Coronary artery (tissue), 2 donors: ENCODE measurements at regions not wholly inside any gene's neighbourhood (a gene's known extent, or its start where the extent isn't known, plus 50 kb on each side); places are given as distances from the start of the nearest gene placed in this dataset.

Source experiments
- DNase-seq: peaks from one replicate; pipeline ENCODE4 v3.0.0-alpha.2; 2017; ENCODE audit warnings: low spot score
- H3K27ac ChIP-seq, 2 donors: fragments of 200-600 bp; sonication (generic); one replicate each; pipeline ENCODE4 v1.5.1; 2016 to 2019
- H3K4me3 ChIP-seq: fragments of 200-600 bp; sonication (generic); 2 replicates; pipeline ENCODE4 v1.5.1; 2016; ENCODE audit warnings: mild to moderate bottlenecking, moderate library complexity
- CTCF ChIP-seq: fragments of 200-600 bp; sonication (generic); IDR thresholded peaks from one replicate; pipeline ENCODE4 v1.5.1; 2019; ENCODE audit warnings: antibody characterized with exemption

GRCh38 chr3:105228696-105229095 lies 138.0 kb upstream of the ALCAM start:
- DNase-seq: no peak
- Histone ChIP-seq H3K27ac (no peak overlapping the region), H3K4me3 (no peak overlapping the region)
- no peak for TF ChIP-seq CTCF

GRCh38 chr3:105232553-105232952 lies 134.2 kb upstream of the ALCAM start:
- DNase-seq: no peak
- Histone ChIP-seq H3K4me3 (no peak overlapping the region), H3K27ac (no peak overlapping the region)
- TF ChIP-seq CTCF: no peak

DNA sequence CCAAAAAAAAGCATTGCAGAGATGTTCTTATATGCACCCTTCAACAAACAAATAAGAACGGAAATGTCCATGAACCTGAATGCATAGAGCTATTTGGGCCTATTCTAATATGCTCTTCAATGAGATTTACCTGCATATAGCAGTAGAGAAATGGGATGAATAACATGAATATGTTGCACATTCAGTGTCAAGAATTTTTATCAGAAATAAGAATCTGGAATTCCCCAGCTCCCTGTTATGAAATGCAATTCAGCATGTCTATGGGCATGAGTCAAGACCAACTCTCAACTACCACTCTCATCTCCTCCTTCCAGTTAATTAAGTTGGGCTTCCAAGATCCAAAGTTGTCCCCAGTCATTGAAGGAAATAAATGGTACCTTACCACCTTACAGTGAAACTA lies 133.7 kb upstream of the ALCAM start:
- DNase-seq: no peak
- Histone ChIP-seq H3K27ac (no peak overlapping the region), H3K4me3 (no peak overlapping the region)
- no peak for TF ChIP-seq CTCF

DNA sequence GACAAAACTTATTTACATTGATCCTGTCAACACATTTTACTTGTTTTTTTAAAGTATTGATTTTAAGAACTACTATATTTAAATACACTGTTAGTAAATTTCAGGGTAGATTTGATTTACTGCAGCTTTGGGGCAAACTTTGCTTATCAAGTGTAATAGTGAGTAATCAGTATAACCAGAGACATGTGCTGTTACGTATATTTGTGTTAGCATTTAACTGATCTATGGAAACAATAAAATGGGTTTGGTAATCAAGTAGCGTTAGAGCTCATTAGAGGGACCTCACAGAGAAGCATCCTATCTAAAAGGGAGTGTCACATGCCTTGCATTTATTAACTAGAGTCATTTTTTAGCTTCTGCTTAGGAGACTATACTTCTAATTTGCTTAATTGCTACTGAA lies 131.5 kb upstream of the ALCAM start:
- no peak overlapping the region for H3K27ac ChIP-seq
- no peak for DNase-seq

DNA sequence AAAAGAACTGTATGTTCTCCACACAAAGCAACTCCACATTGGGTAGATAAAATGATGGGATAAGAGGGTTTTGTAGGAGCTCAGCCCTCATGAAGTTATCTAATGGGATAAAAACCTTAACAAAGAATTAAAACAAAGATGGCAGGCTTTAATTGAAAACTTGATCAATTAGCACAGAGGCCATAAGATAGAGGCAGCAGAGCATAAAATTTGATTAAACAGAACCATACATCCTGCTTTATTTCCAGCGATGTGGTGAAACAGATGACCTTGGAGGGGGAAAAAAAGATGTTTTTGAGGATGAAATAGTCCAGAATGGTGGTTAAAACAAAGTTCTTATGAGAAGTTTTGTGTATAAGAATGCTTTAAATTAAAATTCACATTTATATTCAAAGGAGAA lies 130.9 kb upstream of the ALCAM start:
- TF ChIP-seq CTCF: no peak
- H3K4me3 ChIP-seq: no peak overlapping the region
- DNase-seq: no peak
- H3K27ac ChIP-seq: no peak overlapping the region

More for the DNA sequence above, 131.5 kb upstream of the ALCAM start:
- TF ChIP-seq CTCF: no peak
- no peak overlapping the region for H3K4me3 ChIP-seq

DNA sequence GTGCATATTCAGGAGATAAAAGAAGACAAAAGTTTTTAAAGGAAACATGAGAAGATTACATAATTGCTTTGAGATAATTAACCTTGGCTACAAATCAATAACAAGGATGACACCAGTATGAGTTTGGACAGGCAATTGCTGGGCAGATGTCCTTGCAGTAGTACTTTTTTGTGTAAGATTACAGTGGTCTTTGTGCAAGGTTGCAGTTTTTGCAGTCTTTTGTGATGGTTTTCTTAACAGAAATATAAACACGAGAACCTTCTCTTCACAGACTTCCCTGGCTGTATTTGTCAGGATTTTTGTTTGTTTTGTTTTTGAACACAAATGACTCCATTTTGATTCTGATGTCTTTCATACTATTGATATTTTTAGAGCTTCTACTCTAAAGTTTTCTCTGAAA lies 128.3 kb upstream of the ALCAM start:
- no peak for DNase-seq
- Histone ChIP-seq H3K27ac (no peak overlapping the region), H3K4me3 (no peak overlapping the region)
- TF ChIP-seq CTCF: no peak

DNA sequence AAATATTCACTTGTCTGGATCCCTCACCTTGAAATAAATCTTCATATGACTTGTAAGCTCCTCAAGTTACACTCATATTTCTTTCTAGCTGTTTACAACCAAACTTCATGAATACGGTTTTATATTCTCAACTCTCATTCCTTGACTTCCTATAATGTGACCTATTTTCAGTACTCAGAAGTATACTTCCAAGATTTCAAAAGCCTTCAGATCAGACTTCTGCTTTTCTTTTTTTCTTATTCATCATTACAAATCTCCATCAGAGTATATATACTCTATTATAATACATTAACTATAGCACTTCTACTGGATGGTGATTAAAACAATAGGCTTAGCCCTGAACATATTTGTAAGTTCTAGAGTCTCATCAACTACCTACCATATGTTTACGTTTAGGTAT lies 123.6 kb upstream of the ALCAM start:
- no peak for TF ChIP-seq CTCF
- no peak for DNase-seq
- H3K4me3 ChIP-seq: no peak overlapping the region
- no peak overlapping the region for H3K27ac ChIP-seq
